Mesothelial cell of epicardium (in vitro differentiated cells): ENCODE measurements at regions not wholly inside any gene's neighbourhood (a gene's known extent, or its start where the extent isn't known, plus 50 kb on each side); places are given as distances from the start of the nearest gene placed in this dataset.
A peak's percentile ranks its signal among the peaks of the same experiment; 100 is the strongest.

Experiments
- DNase-seq, 2 experiments: peaks; one replicate each; pipeline ENCODE4 v3.0.0; 2021; ENCODE audit warnings: low spot score in 2 of 2; ENCODE audit not compliant: unreplicated experiment in 2 of 2
- H3K27ac Mint-ChIP-seq: 2 replicates; pipeline ENCODE4 v1.8.0; 2021; ENCODE audit warnings: mixed read lengths
- H3K27me3 Mint-ChIP-seq: 2 replicates; pipeline ENCODE4 v1.8.0; 2021; ENCODE audit warnings: low read depth, mixed read lengths
- H3K36me3 Mint-ChIP-seq: 2 replicates; pipeline ENCODE4 v1.8.0; 2021; ENCODE audit warnings: mixed read lengths
- H3K4me1 Mint-ChIP-seq: 2 replicates; pipeline ENCODE4 v1.8.0; 2021; ENCODE audit warnings: mixed read lengths
- H3K4me3 Mint-ChIP-seq: 2 replicates; pipeline ENCODE4 v1.8.0; 2021; ENCODE audit warnings: mild to moderate bottlenecking, moderate library complexity, mixed read lengths
- H3K9me3 Mint-ChIP-seq: 2 replicates; pipeline ENCODE4 v1.8.0; 2021; ENCODE audit warnings: mixed read lengths
- TF ChIP-seq, protein P1 (sequence below): fragments of 200-600 bp; sonication (generic); IDR thresholded peaks from one replicate; pipeline ENCODE4 v1.5.0; 2021; ENCODE audit warnings: antibody characterized with exemption; ENCODE audit not compliant: unreplicated experiment

DNA sequence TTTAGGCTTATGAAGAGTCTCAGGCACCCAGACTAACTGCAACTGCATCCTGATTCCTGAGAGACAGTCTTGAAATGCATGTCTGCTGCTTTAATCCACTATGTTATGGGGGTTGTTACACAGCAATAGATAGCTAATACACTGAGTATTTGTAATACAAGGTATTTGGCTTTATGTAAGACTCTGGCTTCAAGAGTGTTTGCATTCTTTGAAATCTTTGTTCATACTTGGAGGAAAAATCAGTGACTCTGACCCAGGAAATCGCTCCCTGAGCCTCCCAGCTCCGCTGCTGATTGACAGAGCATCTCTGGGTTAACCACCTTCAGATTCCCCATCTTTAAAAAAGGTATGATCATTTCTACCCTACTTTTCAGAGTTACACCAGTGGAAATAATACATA is 133.9 kb downstream of the MTPAP start:
- peaks cover 7% of the 10 kb centered on the region for H3K4me1 Mint-ChIP-seq
- DNase-seq, result no peak
- no peak overlapping the region for H3K27ac Mint-ChIP-seq
- H3K9me3 Mint-ChIP-seq, result peaks cover 1% of the 10 kb centered on the region
- no peaks in the 10 kb centered on the region for H3K36me3 Mint-ChIP-seq
- H3K4me3 Mint-ChIP-seq, result no peak overlapping the region
- TF ChIP-seq, protein P1, sequence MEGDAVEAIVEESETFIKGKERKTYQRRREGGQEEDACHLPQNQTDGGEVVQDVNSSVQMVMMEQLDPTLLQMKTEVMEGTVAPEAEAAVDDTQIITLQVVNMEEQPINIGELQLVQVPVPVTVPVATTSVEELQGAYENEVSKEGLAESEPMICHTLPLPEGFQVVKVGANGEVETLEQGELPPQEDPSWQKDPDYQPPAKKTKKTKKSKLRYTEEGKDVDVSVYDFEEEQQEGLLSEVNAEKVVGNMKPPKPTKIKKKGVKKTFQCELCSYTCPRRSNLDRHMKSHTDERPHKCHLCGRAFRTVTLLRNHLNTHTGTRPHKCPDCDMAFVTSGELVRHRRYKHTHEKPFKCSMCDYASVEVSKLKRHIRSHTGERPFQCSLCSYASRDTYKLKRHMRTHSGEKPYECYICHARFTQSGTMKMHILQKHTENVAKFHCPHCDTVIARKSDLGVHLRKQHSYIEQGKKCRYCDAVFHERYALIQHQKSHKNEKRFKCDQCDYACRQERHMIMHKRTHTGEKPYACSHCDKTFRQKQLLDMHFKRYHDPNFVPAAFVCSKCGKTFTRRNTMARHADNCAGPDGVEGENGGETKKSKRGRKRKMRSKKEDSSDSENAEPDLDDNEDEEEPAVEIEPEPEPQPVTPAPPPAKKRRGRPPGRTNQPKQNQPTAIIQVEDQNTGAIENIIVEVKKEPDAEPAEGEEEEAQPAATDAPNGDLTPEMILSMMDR, result no peak
- no peaks in the 10 kb centered on the region for H3K27me3 Mint-ChIP-seq

DNA sequence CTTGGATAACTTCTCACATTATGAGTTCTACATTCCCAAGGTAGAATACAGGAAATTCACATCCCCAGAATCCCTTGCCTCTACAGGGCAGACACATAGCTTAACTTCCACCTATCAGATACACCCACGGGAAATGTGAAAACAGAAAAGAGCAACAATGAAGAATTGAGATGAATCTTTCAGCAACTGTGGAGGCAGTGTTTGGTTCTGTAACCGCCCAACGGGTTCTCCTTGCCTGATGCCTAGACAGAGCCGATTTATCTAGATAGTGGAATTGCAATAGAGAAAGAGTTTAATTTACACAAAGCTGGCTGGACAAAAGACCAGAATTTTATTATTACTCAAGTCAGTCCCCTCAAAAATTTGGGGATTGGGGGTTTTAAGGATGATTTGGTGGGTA is 138.8 kb downstream of the MTPAP start:
- TF ChIP-seq, protein P1, result no peak
- no peaks in the 10 kb centered on the region for H3K27me3 Mint-ChIP-seq
- H3K4me3 Mint-ChIP-seq, result no peak overlapping the region
- H3K4me1 Mint-ChIP-seq, result peaks cover 29% of the 10 kb centered on the region
- H3K27ac Mint-ChIP-seq, result no peak overlapping the region
- peaks cover 12% of the 10 kb centered on the region for H3K9me3 Mint-ChIP-seq
- peaks cover under 1% of the 10 kb centered on the region for H3K36me3 Mint-ChIP-seq
- DNase-seq, result no peak

DNA sequence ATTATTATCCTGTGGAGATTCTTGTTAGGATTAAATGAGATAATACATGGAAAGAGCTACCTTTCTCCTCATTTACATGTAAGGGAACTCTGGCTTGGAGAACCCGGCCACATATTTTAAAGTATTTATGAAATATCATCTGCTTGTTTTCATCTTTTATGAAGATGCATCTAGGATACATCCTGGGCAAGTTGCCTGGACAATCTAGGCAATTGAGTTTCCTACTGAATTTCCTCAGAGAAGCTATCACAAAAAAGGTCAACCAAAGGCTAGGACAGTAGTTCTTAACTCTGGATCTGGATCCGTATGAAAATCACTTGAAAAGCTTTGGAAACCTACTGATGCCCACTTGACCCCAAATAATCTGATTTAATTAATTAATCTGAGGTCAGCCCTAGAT is 140.7 kb downstream of the MTPAP start:
- Mint-ChIP-seq H3K9me3 (peaks cover 21% of the 10 kb centered on the region), H3K27me3 (no peaks in the 10 kb centered on the region), H3K4me3 (no peak overlapping the region), H3K36me3 (peaks cover 7% of the 10 kb centered on the region), H3K27ac (no peak overlapping the region), H3K4me1 (peaks cover 29% of the 10 kb centered on the region)
- TF ChIP-seq, protein P1, result no peak
- no peak for DNase-seq

DNA sequence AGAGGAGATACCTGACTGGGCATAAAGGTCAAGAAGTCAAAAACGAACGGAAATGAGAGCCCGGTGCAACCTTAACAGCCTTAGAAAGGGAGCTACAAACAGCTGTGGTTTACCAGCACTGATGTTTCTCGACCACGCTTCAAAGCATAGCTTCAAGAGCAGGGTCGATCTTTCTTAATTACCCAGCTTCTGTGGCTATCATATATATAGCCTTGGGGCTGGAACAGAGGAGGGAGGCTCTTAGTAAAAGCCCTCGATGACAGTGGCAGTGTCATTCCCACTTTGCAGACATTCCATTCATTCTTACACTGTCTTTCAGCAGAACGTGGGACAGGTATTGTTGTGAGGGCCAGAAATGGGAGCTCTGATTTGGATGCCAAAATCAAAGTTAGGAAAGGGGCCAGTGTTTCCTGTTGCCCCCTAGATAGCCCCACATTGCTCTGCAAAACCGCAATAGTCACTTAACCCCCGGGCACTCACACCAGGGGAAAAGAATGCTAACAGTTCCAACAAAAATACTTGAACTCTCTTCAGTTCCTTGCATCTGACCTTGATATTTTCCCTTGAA is 141.5 kb downstream of the MTPAP start:
- peaks cover 7% of the 10 kb centered on the region for H3K36me3 Mint-ChIP-seq
- no peaks in the 10 kb centered on the region for H3K27me3 Mint-ChIP-seq
- no peak for DNase-seq
- H3K27ac Mint-ChIP-seq, result peak overlapping the region; percentile 27
- peaks cover 21% of the 10 kb centered on the region for H3K9me3 Mint-ChIP-seq
- H3K4me3 Mint-ChIP-seq, result no peak overlapping the region
- H3K4me1 Mint-ChIP-seq, result peaks cover 29% of the 10 kb centered on the region
- TF ChIP-seq, protein P1, result no peak

DNA sequence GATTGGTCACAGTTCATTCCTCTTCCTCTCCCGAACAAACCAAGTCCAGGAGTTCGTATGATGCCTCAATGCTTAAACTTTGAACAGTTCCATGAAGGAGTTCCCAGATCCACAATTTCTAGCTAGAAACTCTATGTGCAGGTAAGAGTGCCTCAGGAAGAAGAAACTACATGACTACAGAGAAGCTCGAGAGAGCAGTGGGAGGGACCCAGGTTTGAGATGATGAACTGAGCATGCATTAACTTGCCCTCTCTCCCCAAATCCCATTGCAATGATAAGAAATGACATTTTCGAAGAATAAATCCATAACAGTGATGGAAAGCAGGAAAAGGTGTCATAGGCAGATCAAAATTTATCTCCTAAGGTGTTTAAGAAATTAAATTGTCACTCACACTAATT is 140.6 kb upstream of the JCAD start:
- no peak for DNase-seq
- H3K4me1 Mint-ChIP-seq, result peaks cover 4% of the 10 kb centered on the region
- H3K9me3 Mint-ChIP-seq, result peaks cover 37% of the 10 kb centered on the region
- H3K27ac Mint-ChIP-seq, result no peak overlapping the region
- no peak overlapping the region for H3K4me3 Mint-ChIP-seq
- TF ChIP-seq, protein P1, result no peak
- peaks cover 9% of the 10 kb centered on the region for H3K36me3 Mint-ChIP-seq
- no peaks in the 10 kb centered on the region for H3K27me3 Mint-ChIP-seq

DNA sequence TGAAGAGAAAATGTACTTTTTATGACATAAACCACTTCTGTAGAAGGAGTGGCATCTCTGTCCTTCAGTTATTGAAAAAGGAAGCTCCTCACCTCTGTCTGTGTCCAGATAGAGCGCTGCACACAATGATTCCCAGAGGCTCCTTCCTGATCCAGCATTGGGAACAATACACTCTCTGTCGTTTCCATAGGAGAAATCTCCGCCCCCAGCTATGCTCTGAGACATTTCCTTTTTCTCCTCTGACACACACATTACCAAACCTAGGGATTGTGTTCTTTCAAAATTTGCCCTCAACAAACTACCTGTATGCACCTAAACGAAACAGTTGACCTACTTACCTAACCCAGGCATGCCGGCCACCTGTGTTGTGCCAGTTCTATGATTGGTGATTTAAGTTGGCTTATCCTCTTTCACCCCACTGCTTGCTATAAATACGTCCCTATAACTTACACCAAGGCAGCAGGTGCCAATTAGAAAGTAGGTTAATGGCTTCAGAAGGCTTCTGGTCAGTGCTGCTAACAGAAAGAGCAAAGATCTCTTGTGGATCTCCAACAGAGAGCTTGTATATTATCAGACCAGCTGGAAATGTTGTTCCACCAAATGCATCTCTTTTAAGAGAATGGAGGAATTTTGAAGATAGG is 140.1 kb upstream of the JCAD start:
- Mint-ChIP-seq H3K27me3 (no peaks in the 10 kb centered on the region), H3K27ac (no peak overlapping the region), H3K9me3 (peaks cover 40% of the 10 kb centered on the region), H3K4me3 (no peak overlapping the region), H3K36me3 (peaks cover 11% of the 10 kb centered on the region), H3K4me1 (peaks cover 4% of the 10 kb centered on the region)
- no peak for DNase-seq
- TF ChIP-seq, protein P1, result no peak
